ENCODE measurements at regions not wholly inside any gene's neighbourhood (a gene's known extent, or its start where the extent isn't known, plus 50 kb on each side); places are given as distances from the start of the nearest gene placed in this dataset.
"Not testable (repeated sequence)": the region's sequence is repeated elsewhere in the genome, so short reads cannot be mapped to it uniquely, and the experiment has no call there.

DNA sequence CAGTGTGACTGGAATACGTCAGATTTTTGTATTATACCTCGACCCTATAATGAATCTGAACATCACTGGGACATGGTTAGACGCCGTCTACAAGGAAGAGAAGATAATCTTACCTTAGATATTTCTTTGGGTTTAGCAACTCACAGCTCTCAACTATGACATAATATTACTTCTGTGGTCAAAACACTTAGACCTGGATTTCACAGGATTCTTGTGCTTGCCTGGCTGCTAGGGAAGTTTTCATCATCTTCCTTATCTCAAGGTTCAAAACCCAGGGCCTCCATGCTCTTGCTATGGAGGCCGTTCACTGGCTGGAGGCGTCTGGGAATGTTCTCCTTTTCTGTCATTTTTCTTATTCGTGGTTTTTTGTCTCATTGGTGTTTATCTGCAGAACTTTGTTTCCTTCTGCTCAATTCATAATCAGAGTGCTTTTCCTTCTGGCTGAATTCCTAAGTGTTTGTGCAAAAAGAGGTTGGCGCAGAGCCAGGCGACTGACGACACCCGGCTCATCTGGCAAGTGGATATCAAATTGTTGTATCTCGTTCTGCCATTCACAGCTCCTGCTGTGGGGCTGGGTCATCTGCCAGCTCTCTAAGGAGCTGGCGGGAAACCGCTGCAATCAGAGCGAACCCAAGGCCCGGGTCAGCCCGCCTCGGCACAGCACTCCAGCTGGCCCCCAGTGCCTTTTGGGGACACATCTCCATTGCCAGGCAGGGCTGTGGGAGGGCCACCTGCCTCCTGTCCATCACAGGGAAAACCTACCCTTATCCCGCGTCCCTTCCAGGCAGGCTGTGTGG lies 68.1 kb upstream of the DEFB108B start:
- H3K9me3 ChIP-seq, H3K36me3 ChIP-seq, H3K27me3 ChIP-seq: not testable (repeated sequence)
- peak overlapping the region; percentile 21; the same call in 1 of the 2 replicates for H3K4me3 ChIP-seq (ENCODE audit: low read depth, low read length)
- peaks cover 15% of the 10 kb centered on the region for H3K4me1 ChIP-seq
- peak; percentile 61 for DNase-seq

GRCh38 chr11:71767016-71767415 lies 66.0 kb upstream of the DEFB108B start:
- not testable (repeated sequence) for H3K4me3 ChIP-seq (ENCODE audit: low read depth, low read length); DNase-seq; H3K36me3 ChIP-seq; H3K27me3 ChIP-seq; H3K9me3 ChIP-seq
- peaks cover 15% of the 10 kb centered on the region for H3K4me1 ChIP-seq

DNA sequence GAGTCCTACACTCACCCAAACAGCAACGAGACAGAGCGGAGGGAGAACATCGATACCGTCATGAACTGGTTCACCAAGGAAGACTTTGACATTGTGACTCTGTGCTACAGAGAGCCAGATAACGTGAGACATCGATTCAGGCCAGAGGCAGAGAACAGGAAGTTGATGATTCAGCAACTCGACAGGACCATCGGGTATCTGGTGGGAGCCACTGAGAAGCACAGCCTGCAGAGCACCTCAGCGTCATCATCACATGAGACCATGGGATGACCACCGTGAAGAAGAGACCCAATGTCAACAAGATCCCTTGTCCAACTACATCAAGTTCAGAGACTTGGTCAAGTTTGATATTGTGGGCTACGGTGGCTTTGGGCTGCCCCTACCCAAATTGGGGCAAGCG lies 60.8 kb upstream of the DEFB108B start:
- H3K36me3 ChIP-seq; H3K27me3 ChIP-seq; H3K4me1 ChIP-seq; H3K4me3 ChIP-seq (ENCODE audit: low read depth, low read length); DNase-seq; H3K9me3 ChIP-seq: not testable (repeated sequence)

DNA sequence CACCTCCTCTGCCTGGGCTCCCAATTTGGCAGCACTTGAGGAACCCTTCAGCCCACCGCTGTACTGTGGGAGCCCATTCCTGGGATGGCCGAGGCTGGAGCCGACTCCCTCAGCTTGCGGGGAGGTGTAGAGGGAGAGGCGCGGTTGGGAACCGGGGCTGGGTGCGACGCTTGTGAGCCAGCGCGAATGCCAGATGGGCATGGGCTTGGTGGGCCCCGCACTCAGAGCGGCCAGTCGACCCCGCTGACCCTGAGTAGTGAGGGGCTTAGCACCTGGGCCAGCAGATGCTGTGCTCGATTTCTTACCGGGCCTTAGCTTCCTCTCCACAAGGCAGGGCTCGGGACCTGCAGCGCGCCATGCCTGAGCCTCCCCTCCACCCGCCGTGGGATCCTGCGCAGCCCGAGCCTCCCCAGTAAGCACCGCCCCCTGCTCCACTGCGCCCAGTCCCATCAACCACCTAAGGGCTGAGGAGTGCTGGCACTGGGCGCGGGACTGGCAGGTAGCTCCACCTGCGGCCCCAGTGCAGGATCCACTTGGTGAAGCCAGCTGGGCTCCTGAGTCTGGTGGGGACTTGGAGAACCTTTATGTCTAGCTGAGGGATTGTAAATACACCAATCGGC lies 58.3 kb upstream of the DEFB108B start:
- H3K4me3 ChIP-seq (ENCODE audit: low read depth, low read length), result no peak overlapping the region
- no peaks in the 10 kb centered on the region for H3K4me1 ChIP-seq
- DNase-seq, result no peak
- no peaks in the 10 kb centered on the region for H3K36me3 ChIP-seq
- TF ChIP-seq, protein P1, sequence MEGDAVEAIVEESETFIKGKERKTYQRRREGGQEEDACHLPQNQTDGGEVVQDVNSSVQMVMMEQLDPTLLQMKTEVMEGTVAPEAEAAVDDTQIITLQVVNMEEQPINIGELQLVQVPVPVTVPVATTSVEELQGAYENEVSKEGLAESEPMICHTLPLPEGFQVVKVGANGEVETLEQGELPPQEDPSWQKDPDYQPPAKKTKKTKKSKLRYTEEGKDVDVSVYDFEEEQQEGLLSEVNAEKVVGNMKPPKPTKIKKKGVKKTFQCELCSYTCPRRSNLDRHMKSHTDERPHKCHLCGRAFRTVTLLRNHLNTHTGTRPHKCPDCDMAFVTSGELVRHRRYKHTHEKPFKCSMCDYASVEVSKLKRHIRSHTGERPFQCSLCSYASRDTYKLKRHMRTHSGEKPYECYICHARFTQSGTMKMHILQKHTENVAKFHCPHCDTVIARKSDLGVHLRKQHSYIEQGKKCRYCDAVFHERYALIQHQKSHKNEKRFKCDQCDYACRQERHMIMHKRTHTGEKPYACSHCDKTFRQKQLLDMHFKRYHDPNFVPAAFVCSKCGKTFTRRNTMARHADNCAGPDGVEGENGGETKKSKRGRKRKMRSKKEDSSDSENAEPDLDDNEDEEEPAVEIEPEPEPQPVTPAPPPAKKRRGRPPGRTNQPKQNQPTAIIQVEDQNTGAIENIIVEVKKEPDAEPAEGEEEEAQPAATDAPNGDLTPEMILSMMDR (IDR thresholded peaks at IDR 0.05; ENCODE audit: low read depth, low read length), result no peak
- no peaks in the 10 kb centered on the region for H3K27me3 ChIP-seq
- H3K9me3 ChIP-seq, result no peaks in the 10 kb centered on the region

DNA sequence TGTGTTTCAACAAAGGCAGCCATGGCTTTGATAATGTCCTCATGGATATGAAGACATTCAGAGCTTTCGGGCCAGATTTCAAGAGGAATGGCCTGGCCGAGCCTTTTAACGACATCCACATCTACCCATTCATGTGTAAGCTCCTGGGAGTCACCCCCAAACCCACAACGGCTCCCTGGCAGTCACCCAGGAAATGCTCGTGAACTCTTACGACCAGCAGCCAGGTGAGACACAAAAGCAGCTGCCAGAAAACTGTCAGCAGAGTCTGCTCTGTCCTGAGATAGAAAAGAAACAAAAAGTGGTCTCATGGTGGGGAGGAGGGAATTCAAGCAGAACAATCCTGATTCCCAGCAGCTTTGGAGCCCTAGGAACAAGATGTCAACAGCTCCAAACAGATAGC lies 52.9 kb upstream of the DEFB108B start:
- not testable (repeated sequence) for DNase-seq; H3K9me3 ChIP-seq; H3K27me3 ChIP-seq; H3K36me3 ChIP-seq; H3K4me3 ChIP-seq (ENCODE audit: low read depth, low read length)
- peaks cover 20% of the 10 kb centered on the region for H3K4me1 ChIP-seq

- peaks cover 20% of the 10 kb centered on the region for H3K4me1 ChIP-seq
- H3K9me3 ChIP-seq; H3K4me3 ChIP-seq (ENCODE audit: low read depth, low read length); H3K36me3 ChIP-seq; DNase-seq; H3K27me3 ChIP-seq: not testable (repeated sequence)
These were observed 52.2 kb upstream of the DEFB108B start for GRCh38 chr11:71780771-71781170.

DNA sequence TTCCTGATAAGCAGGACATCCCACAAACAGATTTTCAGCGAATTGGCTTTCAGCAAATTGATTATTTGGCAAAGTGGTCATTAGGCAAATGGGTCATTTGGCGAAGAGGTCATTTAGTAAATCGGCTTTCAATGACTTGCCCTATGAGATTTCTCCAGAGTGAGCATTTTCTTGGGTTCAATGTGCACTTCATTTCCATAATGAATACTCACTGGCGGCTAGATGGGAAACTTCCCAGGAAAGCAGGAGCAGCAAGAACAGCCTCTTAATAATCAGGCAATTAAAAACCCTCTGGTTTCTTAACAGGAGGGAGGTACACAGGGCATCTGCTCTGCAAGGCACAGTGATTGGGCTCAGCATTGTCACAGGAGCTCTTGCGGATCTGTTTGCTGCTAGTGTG lies 51.5 kb upstream of the DEFB108B start:
- H3K4me1 ChIP-seq, result peaks cover 20% of the 10 kb centered on the region
- not testable (repeated sequence) for H3K4me3 ChIP-seq (ENCODE audit: low read depth, low read length); H3K9me3 ChIP-seq; H3K27me3 ChIP-seq; H3K36me3 ChIP-seq
- peak; percentile 35 for DNase-seq

DNA sequence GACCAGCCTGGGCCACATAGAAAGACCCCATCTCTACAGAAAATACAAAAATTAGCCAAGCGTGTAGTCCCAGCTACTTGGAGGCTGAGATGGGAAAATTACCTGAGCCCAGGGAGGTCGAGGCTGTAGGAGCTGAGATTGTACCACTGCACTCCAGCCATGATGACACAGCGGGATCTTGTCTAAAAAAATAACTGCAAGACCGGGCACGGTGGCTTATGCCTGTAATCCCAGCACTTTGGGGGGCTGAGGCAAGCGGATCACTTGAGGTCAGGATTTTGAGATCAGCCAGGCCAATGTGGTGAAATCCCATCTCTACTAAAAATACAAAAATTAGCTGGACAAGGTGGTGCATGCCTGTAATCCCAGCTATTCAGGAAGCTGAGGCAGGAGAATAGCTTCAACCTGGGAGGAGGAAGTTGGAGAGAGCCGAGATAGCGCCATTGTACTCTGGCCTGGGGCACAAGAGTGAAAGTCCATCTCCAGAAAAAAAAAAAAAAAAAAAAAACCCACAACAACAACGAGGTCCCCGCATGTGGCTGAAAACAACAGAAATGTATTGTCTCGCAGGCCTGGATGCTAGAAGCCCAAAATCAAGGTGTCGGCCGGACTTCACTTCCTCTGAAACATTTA lies 50.7 kb upstream of the DEFB108B start:
- DNase-seq; H3K4me3 ChIP-seq (ENCODE audit: low read depth, low read length); H3K27me3 ChIP-seq; H3K36me3 ChIP-seq; H3K9me3 ChIP-seq: not testable (repeated sequence)
- H3K4me1 ChIP-seq, result peaks cover 20% of the 10 kb centered on the region

GRCh38 chr11:71783191-71783590 lies 49.8 kb upstream of the DEFB108B start:
- H3K27me3 ChIP-seq; H3K36me3 ChIP-seq; H3K9me3 ChIP-seq; H3K4me3 ChIP-seq (ENCODE audit: low read depth, low read length): not testable (repeated sequence)
- peak; percentile 54 for DNase-seq
- H3K4me1 ChIP-seq, result peaks cover 20% of the 10 kb centered on the region

Data from BE2C (cell line).